PC-9 (cell line): ENCODE measurements at regions not wholly inside any gene's neighbourhood (a gene's known extent, or its start where the extent isn't known, plus 50 kb on each side); places are given as distances from the start of the nearest gene placed in this dataset.

Source experiments
- EZH2 ChIP-seq: fragments of 200-600 bp; sonication (generic); IDR thresholded peaks from 2 replicates; pipeline ENCODE4 v1.8.0; 2017; ENCODE audit warnings: antibody characterized with exemption, low read depth
- TF ChIP-seq, protein P1 (sequence below): fragments of 200-600 bp; sonication (generic); conservative IDR thresholded peaks from 2 replicates; pipeline ENCODE4 v1.6.1; 2017; ENCODE audit warnings: mixed run types, antibody characterized with exemption, mild to moderate bottlenecking, moderate library complexity

DNA sequence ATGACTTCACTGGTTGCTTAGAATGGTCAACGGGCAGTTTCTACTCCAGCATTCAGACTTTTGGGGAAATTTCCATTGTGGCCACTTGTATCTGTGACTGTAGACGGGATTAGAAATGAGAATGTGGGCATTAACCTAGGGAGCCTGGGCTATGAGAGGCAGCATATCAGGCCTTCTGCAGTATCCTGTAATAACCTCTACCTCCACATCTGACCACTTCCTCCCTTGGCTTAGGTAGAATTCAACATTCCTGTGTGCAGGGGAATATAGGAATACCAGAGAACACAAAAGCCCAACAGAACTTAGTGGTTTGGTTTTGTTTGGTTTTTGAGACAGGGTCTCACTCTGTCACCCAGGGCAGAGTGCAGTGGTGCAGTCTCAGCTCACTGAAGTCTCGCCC lies 76.4 kb upstream of the HOXC13 start:
- TF ChIP-seq, protein P1, sequence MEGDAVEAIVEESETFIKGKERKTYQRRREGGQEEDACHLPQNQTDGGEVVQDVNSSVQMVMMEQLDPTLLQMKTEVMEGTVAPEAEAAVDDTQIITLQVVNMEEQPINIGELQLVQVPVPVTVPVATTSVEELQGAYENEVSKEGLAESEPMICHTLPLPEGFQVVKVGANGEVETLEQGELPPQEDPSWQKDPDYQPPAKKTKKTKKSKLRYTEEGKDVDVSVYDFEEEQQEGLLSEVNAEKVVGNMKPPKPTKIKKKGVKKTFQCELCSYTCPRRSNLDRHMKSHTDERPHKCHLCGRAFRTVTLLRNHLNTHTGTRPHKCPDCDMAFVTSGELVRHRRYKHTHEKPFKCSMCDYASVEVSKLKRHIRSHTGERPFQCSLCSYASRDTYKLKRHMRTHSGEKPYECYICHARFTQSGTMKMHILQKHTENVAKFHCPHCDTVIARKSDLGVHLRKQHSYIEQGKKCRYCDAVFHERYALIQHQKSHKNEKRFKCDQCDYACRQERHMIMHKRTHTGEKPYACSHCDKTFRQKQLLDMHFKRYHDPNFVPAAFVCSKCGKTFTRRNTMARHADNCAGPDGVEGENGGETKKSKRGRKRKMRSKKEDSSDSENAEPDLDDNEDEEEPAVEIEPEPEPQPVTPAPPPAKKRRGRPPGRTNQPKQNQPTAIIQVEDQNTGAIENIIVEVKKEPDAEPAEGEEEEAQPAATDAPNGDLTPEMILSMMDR = no peak
- TF ChIP-seq EZH2 = no peak
